GM19238 (cell line): ENCODE measurements at regions not wholly inside any gene's neighbourhood (a gene's known extent, or its start where the extent isn't known, plus 50 kb on each side); places are given as distances from the start of the nearest gene placed in this dataset.

Experiments
- DNase-seq: peaks from one replicate; pipeline ENCODE4 v3.0.0; 2011; ENCODE audit warnings: low spot score; ENCODE audit not compliant: insufficient read length

DNA sequence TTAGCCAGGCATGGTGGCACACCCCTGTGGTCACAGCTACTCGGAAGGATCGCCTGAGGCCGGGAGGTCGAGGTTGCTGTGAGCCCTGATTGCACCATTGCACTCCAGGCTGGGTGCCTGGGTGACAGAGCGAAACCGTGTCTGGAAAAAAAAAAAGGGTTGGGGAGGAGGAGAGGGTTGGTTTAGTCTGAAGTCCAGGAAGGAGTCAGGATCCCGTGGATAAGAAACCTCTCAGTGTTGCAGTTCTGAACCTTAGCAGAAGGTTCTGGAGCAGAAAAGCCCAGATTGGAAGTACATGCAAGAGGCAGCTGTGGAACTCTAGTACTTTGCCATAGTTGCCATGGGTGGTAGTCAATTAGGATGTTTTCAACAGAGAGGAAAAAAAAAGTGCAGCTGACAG is 125.2 kb upstream of the CPEB4 start:
- DNase-seq = no peak

DNA sequence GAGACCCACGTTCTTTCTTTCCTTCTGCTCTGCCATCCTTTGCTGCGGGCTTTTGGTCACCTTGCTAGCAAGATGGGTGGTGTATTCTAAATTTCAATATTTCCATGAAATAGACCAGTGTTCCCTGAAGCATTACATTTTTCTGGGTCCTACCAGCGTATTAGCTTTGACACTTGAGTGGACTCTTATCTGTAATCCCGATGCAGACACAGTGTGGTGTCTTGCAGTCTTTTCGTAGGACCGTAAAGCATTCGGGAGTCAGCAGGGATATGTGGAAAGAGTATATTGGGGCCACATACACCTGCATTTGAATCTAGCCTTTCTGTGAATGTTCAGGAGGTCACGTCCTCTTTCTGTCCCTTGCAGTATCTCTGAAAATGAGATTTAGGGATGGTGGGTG is 124.7 kb upstream of the CPEB4 start:
- no peak for DNase-seq

DNA sequence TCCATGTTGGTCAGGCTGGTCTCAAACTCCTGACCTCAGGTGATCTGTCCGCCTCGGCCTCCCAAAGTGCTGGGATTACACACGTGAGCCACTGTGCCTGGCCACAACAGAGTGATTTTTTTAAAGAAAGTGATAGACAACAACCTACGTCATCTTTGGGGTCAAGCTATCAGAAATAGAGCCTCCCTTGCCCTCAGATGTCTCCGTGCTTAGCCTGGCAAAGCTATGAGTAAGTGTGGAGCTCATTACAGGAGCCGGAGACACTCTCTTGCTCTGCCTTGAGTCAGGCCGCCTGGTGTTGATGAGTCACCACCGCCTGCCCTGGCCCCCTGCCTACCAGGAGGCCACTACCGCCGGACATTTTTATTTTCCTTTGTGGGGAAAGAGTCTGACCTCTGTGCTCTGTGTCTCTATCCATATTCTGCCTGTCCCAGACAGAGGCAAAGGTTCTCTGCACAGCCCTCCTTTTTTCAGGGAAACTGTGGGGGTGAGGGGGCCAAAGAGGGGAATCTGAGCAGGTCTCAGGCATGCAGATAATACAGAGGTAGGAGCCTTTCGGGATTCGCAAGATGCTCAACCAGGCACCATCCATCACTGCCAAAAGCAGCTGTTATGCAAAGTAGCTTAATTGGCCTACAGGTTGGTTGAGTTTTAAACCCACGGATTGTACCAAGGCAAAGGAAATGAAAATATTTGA is 123.7 kb upstream of the CPEB4 start:
- no peak for DNase-seq

DNA sequence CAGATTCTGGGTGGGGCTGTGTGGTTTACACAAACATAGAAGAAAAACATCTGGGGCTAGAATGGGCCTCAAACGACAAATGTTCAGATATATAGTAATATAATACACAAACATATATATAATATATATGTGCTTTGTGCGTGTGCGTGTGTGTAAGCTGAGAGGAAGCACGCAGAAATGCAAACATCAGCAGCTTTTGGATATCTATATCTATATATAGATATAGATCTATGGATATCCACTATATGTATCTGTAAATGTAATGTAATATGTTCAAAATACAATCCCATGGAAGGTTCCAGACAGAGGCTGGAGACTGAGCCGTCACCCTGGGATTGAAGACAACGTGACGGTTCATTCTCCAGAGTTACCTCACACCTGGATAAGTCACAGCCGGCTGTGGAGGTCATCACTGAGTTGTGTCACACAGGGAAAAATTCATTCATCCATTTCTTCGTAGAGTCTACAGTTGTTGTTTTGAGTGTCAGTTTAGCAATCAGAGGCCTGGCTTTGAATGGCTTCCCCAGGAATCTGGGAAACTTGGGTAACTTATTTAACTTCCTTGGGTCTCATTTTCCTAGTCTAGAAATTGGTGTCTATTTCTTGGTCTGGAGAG is 123.0 kb upstream of the CPEB4 start:
- DNase-seq = no peak

DNA sequence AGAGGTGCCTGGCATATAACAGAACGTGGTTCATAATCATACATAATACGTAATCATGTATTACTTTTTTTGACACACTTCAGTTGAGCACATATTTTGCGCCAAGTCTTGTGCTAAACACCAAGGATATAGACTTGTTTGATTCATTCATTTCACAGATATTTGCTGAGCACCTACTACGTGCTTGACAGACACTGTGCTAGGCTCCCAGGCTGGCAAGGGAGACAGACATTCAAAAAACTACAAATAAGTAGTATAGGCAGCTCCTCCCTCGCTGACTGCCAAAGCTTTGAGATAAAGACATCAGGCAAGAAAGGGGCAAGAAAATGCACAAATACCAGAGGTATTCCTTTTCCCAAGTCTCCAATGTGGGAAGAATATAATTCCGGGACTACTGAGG is 122.5 kb upstream of the CPEB4 start:
- DNase-seq = no peak

DNA sequence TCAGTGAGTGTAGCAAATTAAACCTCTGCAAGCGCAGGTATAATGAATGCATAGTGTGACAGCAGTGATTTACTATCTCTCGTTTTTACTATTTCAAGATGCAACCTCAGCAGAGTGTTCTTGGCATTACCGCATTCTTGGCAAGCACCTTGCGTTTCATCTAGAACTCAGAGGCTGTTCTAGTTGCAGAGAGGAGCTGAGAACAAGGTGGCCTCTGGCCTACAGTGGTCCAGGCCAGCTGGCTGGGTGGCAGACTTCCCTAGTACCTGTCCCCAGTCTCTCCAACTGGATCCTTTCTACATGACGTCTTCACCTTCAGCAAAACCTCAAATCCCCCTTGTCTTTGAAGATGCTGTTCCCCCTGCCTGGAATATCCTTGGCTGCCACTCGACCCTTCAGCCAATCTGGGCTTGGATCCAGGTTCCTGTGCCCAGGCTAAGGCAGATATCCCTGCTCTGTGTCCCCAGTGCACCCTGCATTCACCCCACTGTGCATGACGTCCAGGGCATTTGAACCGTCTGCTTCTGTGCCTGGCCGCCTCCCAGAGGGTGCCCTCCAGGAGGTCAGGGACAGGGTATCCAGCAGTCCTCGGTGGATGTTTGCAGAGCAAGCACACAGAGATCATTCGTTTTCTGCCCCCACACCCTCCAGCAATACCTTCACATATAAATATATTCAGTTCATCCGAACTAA is 120.4 kb upstream of the CPEB4 start:
- no peak for DNase-seq

DNA sequence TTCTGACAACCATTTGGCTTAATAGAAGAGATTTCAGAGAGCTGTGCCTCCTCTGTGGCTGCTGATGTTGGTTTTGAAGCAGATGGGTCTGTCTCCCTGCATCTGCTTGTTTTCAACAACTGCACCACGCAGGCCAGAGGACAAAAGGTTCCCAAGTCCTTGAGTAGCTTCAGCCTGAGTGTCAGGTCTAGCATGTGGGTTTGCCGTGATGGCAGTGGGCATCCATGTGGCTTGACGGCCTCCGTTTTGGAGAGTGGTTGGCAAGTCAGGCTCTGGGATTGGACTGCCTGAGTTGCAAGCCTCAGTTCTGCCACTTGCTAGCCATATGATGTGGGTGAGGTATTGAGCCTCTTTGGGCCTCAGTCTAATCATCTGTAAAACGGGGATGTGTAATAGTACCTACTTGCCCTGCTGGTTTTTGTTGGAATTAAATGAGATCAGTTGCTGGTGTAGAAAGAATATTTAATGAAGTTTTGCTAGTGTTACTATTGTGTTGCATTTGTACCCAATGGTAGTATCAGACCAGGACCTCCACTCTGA is 119.8 kb upstream of the CPEB4 start:
- DNase-seq = no peak

DNA sequence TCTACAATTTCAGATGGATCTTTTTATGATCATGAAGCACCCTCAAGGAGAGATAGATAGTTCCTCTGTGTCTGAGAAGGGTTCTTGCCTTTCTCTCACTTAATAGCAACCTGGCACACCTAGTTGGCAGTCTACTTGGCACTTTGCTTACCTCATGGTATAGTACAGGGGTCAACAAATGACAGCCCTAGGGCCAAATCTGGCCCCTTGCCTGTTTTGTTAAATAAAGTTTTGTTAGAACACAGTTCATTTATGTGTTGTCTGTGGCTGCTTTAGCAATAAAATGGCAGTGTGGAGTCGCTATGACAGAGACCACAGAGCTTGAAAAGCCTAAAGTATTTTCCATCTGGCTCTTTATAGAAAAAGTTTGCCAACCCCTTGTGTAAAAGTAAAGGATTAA is 119.3 kb upstream of the CPEB4 start:
- no peak for DNase-seq

DNA sequence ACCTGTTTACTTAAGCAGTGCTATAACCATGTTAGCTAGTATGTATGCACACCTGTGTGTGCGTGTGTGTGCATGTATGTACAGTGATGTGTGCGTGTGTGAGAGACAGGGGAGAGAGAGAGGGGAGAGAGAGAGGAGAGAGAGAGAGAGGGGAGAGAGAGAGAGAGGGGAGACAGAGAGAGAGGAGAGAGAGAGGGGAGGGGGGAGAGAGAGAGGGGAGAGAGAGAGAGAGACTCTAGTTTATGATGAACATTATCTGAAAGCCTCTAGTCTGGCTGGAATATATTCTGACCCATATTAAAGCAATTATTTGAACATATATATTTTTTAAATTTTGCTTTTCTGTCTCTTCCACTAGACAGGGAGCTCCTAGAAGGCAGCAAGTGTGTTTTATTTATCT is 117.5 kb upstream of the CPEB4 start:
- no peak for DNase-seq

DNA sequence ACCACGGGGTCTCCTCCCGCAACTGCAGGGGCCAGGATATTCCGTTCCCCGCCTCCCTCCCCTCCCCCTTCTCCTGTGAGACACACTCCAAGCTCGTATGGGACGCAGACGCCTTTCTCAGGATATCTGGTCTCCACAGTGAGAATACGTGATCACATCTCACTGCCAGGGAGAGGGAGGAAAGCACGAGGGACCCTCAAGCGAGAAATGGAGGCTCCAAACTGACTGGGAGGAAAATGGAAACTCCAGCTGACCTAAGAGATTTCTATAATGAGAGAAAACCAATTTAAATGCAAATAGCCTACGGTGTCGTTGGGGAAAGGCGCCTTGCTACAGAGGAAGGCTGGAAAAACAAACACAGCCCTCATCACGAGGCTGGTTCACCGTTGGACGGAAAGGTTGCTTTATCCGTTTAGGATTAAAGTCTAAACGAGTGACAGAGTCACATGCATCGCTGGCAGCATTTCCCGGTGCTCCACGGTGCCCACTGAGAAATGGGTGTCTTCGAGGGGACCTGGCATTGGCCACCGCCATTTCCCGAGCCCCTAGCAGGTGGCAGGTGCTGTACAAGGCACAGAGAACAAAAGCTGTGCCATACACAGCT is 116.9 kb upstream of the CPEB4 start:
- no peak for DNase-seq

DNA sequence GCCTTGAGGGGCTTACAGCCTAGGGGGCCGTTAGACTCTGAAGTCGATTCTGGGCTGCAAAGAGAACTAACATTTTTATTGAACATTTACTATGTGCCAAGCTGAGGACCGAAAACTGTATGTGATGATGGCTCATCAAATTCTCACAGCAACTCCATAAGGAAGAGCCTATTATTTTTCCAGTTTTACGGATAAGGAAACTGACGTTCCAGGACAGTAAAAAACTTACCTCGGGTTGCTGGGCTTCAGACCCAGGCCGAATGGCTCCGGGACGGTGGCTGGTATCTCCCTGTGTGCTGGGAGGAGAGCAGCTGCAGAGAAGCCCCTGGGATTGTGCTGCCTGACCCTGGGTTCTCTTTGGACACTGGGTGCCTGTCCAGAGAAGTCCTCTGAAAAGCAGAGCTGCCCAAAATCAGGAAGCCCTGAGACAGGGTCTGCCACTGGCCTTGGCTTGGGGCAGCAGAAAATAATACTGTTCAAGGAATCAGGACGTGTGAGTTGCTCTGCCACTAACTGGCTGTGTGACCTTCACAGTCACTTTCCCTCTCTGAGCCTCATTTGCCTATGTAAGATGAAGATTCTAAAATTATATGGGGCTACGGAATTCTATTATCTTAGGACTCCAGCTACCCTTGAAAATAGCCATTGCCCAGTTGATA is 116.3 kb upstream of the CPEB4 start:
- DNase-seq = no peak

DNA sequence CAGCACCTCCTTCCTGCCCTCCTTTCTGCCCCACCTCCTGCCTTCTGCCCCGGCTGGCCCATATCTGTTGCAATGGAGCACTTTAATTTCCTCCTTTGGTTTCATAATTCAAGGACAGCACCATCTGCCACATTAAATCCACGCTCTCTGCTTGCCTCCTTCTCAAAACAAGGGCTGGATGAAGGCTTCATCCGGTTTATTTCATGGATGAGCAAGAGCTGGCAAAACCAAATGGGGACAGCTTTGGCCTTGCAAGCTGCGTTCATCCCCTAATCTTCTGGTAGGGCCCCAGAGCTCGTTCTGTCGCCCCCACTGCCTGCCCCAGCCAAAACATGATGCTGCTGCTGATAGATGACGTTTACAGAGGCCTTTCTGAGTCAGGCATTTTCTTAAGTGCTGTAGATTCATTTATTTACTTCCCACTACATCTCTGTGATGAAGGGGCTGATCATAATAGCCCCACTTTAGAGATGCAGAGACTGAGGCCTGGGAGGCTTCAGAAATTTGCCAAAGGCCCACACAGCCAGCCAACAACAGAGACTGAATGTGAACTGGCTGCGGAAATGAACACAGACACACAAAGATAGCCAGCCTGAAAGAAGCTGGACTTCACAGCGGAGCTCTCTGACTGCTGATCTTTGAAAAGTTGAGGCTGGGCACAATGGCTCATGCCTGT is 115.6 kb upstream of the CPEB4 start:
- DNase-seq = no peak

DNA sequence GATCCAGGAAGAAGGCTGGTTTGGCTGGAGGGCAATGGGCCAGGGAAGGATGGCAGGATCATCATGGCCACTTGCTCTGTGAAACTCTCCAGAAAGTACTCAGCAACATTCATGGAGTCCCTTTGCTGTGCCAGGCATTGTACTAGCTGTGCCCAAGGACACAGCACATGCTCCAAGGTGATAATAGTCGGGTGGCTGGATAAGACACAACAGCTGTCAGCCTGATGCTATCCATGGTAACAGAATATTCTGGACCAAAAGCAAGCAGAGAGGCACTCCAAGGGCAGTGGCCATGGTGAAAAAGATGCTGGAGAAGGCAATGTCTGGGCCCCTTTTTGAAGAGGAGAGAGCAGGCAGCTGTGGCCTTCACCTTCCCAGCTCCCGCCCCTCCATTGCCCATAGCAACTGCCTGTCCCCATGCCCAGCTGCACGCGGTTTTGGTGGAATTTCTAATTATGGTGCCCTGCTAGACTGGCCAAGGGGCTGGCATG is 113.8 kb upstream of the CPEB4 start:
- no peak for DNase-seq

DNA sequence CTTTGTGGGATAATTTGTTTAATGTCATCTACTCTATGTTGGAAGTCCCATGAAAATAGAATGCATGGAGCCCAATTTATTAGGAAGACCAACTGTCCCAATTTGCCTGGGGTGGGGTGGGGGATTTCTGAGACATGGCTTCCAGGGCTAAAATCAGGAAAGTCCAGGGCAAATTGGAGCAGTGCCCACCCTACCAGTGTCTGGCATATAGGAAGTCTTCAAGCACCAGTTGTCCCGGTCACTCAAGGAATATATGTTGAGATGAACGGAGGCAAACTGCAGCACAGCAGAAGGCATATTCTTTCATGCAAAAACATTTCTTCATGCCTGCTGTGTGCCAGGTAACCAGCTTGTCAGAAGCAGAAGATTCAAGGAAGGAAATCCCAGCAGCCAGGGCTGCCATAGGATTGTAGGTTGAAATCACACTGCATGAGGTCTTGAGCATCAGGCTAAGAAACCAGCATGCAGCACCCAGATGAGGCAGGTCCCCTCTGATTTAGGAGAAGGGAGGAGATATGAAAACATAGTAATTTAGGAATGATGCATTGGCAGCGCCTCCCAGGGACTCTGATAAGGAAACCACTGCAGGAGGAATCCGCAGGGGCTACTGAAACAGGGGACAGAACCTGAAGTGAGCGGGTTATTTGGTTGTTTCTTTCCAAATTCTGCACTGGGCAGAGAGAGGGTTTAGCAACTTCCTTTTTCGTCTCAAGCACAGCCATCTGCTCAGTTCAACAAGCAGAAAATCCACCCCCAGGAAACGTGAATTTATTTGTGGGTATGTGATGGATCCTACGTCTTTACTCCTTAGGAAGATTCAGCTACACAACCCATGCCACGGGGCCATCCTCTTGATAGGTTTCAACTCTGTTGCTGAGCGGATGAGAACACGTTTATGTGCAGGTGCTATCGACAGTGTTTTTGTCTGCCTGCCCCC is 112.6 kb upstream of the CPEB4 start:
- no peak for DNase-seq

DNA sequence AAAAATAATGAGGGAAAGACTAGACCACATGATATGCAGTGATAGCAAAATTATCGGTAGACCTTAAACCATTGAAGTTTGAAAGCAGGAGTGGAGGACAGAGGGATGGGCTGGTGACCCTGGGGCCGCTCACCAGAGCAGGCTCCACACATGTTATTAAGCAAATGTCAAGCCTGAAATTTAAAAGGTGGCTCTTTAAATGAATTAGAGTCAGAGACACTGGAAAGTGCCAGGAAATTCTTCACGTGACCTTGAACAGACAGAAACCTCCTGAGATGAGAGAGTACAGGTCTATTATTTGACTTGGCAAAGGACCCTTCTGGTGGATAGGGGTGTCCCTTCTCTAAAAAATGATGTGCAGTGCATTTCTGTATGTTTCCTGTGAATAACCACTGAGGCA is 111.0 kb upstream of the CPEB4 start:
- no peak for DNase-seq

DNA sequence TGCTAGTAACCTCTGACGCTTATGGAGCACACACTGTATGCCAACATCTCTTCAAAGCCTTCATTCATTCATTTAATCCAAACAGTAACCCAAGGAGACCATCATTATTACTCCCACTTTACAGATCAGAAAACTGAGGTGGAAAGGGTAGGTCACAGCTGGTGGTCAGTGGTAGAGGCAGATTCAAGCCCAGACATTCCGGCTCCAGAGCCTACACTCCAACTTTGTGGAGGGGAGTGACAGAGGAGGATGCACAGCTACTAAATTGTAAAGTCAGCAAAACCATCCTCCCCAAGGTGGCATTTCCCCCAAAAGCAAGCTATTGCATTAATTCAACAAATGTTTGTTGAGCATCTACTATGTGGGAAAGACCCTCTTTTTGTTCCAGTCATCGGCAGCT is 110.5 kb upstream of the CPEB4 start:
- no peak for DNase-seq

DNA sequence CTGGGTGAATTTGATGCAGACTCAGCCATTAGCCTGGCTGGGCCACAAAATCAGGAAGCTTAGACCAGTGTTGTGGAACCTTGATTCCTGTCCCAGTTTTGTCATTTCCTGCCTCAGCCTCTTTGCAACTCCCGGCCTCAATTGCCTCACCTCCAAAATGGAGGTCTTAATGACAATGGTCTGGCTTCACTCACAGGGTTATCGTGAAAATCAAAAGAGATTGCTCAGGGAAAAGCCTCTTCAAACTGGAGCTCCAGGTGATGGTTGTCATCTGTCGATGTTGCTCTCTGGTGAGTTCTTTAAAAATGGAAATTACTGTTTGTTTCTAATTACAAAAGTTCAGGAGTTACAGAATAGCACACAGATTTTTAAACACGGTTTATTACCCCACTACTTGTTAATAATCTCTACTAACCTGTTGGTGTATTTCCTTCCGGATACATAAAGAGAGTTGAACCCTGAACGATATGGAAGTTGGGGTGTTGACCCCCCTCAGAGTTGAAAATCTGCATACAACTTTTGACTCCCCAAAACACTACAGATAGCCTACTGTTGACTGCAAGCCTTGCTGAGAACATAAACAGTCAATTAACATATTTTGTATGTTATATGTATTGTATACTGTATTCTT is 109.9 kb upstream of the CPEB4 start:
- no peak for DNase-seq

DNA sequence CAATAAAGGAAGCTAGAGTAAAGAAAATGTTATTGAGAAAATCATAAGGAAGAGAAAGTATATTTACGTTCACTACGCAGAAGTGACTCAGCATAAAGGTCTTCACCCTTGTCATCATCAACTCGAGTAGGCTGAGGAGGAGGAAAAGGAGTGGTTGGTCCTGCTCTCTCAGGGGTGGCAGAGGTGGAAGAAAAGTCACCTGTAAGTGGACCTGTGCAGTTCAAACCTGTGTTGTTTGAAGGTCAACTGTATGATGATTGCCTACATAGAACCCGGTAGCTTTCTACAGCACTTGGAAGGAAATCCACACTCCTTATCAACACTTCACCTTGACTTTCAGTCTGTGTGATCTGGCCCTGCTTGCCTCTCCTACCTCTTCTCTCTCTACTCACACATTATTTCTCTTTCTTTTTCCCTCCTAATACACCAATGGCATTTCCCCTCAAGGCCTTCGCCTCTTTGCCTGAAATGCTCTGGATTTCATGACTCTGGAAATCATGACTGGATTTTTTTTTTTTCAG is 109.3 kb upstream of the CPEB4 start:
- no peak for DNase-seq
